ENCODE measurements at regions not wholly inside any gene's neighbourhood (a gene's known extent, or its start where the extent isn't known, plus 50 kb on each side); places are given as distances from the start of the nearest gene placed in this dataset.

- Histone ChIP-seq H3K9me3 (no peaks in the 10 kb centered on the region), H3K27me3 (replicated peaks; ENCODE audit: insufficient read depth) (no peaks in the 10 kb centered on the region), H3K27ac (no peak overlapping the region), H3K36me3 (no peaks in the 10 kb centered on the region), H3K4me3 (no peak overlapping the region), H3K4me1 (replicated peaks) (no peaks in the 10 kb centered on the region)
- over 99% methylated on average over 3 of the region's 3 CpGs for WGBS
- intact Hi-C loops (cut with DNase I): no loop called here
- no peak for DNase-seq (ENCODE audit: low spot score)
- TF ChIP-seq, protein P1, sequence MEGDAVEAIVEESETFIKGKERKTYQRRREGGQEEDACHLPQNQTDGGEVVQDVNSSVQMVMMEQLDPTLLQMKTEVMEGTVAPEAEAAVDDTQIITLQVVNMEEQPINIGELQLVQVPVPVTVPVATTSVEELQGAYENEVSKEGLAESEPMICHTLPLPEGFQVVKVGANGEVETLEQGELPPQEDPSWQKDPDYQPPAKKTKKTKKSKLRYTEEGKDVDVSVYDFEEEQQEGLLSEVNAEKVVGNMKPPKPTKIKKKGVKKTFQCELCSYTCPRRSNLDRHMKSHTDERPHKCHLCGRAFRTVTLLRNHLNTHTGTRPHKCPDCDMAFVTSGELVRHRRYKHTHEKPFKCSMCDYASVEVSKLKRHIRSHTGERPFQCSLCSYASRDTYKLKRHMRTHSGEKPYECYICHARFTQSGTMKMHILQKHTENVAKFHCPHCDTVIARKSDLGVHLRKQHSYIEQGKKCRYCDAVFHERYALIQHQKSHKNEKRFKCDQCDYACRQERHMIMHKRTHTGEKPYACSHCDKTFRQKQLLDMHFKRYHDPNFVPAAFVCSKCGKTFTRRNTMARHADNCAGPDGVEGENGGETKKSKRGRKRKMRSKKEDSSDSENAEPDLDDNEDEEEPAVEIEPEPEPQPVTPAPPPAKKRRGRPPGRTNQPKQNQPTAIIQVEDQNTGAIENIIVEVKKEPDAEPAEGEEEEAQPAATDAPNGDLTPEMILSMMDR (IDR thresholded peaks at IDR 0.05): no peak
- no peak for TF ChIP-seq POLR2A (IDR thresholded peaks at IDR 0.05)
Observed at GRCh38 chr2:107009275-107009674, 123.3 kb upstream of the ST6GAL2 start.

GRCh38 chr2:107012714-107013306, 126.8 kb upstream of the ST6GAL2 start:
- WGBS: 72% methylated on average over 5 of the region's 5 CpGs
- Histone ChIP-seq H3K4me1 (replicated peaks) (no peaks in the 10 kb centered on the region), H3K27me3 (replicated peaks; ENCODE audit: insufficient read depth) (no peaks in the 10 kb centered on the region), H3K27ac (no peak overlapping the region), H3K36me3 (no peaks in the 10 kb centered on the region), H3K9me3 (no peaks in the 10 kb centered on the region), H3K4me3 (no peak overlapping the region)
- intact Hi-C loops (cut with DNase I): no loop called here
- no peak for DNase-seq (ENCODE audit: low spot score)
- TF ChIP-seq POLR2A (IDR thresholded peaks at IDR 0.05) (no peak), POLR2AphosphoS5 (IDR thresholded peaks at IDR 0.05) (no peak)
- TF ChIP-seq, protein P1 (IDR thresholded peaks at IDR 0.05): no peak

GRCh38 chr2:107013884-107014283, 127.9 kb upstream of the ST6GAL2 start:
- DNase-seq (ENCODE audit: low spot score): no peak
- Histone ChIP-seq H3K27ac (no peak overlapping the region), H3K36me3 (no peaks in the 10 kb centered on the region), H3K27me3 (replicated peaks; ENCODE audit: insufficient read depth) (no peaks in the 10 kb centered on the region), H3K4me3 (no peak overlapping the region), H3K9me3 (no peaks in the 10 kb centered on the region), H3K4me1 (replicated peaks) (no peaks in the 10 kb centered on the region)
- TF ChIP-seq POLR2AphosphoS5 (IDR thresholded peaks at IDR 0.05) (no peak), POLR2A (IDR thresholded peaks at IDR 0.05) (no peak)
- intact Hi-C loops (cut with DNase I): no loop called here
- WGBS: 86% methylated on average over 2 of the region's 2 CpGs

DNA sequence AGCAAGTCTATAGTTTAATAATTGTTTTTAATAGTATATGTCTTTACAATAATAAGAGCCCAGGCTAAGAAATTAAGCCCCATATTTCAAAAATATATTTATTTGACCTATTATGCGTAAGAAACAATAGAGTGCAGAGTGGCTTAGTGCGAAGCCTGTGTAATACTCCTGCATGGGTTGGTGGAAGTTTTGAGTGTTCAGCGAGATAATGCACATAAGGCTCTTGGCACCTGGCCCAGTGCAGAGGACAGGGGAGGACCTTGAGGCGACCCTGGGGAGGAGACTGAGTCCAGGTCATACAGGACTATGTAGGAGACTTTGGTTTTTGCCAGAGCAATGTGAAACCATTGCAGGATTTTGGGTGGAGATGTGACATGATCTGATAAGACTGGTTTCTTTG, 132.4 kb upstream of the ST6GAL2 start:
- no peaks in the 10 kb centered on the region for H3K9me3 ChIP-seq
- H3K27me3 ChIP-seq (replicated peaks; ENCODE audit: insufficient read depth): no peaks in the 10 kb centered on the region
- no peaks in the 10 kb centered on the region for H3K36me3 ChIP-seq
- no peak for TF ChIP-seq POLR2A (IDR thresholded peaks at IDR 0.05)
- no peak for TF ChIP-seq POLR2AphosphoS5 (IDR thresholded peaks at IDR 0.05)
- TF ChIP-seq, protein P1 (IDR thresholded peaks at IDR 0.05): no peak
- no peak overlapping the region for H3K4me3 ChIP-seq
- intact Hi-C loops (cut with DNase I): no loop called here
- no peak for DNase-seq (ENCODE audit: low spot score)
- 86% methylated on average over 4 of the region's 4 CpGs for WGBS
- H3K27ac ChIP-seq: no peak overlapping the region
- H3K4me1 ChIP-seq (replicated peaks): no peaks in the 10 kb centered on the region

- no peak for TF ChIP-seq POLR2A (IDR thresholded peaks at IDR 0.05)
- TF ChIP-seq, protein P1 (IDR thresholded peaks at IDR 0.05): no peak
- TF ChIP-seq POLR2AphosphoS5 (IDR thresholded peaks at IDR 0.05): no peak
- no peak overlapping the region for H3K27ac ChIP-seq
- no peaks in the 10 kb centered on the region for H3K27me3 ChIP-seq (replicated peaks; ENCODE audit: insufficient read depth)
- H3K4me3 ChIP-seq: no peak overlapping the region
- no peaks in the 10 kb centered on the region for H3K9me3 ChIP-seq
- intact Hi-C loops (cut with DNase I): no loop called here
- WGBS: 87% methylated on average over 6 of the region's 6 CpGs
- DNase-seq (ENCODE audit: low spot score): no peak
- H3K4me1 ChIP-seq (replicated peaks): no peaks in the 10 kb centered on the region
- H3K36me3 ChIP-seq: no peaks in the 10 kb centered on the region
Observed at GRCh38 chr2:107020392-107020791, 134.4 kb upstream of the ST6GAL2 start.
